ENCODE measurements at regions not wholly inside any gene's neighbourhood (a gene's known extent, or its start where the extent isn't known, plus 50 kb on each side); places are given as distances from the start of the nearest gene placed in this dataset.

DNA sequence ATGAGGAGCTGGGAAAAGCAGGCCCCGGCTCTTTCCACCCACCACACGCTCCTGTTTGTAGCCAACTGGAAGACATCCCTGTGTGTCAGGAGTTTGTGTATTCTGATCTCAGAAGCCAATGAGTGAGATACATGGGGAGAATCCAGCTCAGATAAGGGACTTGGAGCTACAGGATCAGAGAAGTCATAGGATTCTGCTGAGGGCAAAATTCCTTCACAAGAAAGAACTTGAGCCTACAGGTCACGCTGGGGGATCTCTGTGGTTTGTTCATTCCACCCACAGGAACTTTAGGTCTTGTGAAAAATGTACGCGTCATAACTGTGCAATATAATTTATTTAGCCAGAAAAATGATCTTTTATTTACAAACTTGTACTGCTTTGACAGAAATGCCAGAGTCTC, 80.1 kb upstream of the SMIM21 start:
- H3K27me3 Mint-ChIP-seq (ENCODE audit: unreplicated experiment) = no peaks in the 10 kb centered on the region
- no peak for DNase-seq

DNA sequence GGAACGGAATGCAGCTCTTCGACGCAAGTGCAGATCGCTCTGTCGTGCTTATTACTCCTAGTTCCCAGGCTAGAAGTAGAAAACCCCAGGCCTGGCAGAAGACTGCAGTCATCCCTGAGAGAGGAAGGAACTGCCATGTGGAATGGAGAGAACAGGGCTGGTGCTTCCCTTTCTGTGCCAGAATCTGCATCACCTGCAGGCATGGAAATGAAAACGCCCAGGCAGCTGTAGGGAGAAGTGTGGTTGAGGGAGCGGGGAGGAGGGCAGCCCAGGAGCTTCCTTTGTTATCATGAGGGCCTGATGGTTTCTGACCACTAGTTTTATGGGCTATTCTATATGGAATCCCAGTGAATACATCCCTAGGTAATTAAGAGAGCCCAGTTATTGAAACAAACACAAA, 79.4 kb upstream of the SMIM21 start:
- intact Hi-C loops (cut with micrococcal nuclease; ENCODE audit: unreplicated experiment) = no loop called here
- CTCF ChIA-PET = no interaction called here
- no peaks in the 10 kb centered on the region for H3K36me3 Mint-ChIP-seq (ENCODE audit: insufficient read depth, unreplicated experiment)

More for the DNA sequence above, 80.1 kb upstream of the SMIM21 start:
- H3K36me3 Mint-ChIP-seq (ENCODE audit: insufficient read depth, unreplicated experiment) = no peaks in the 10 kb centered on the region
- no TSS peak for BruUV-seq (replicated peaks)
- intact Hi-C loops (cut with micrococcal nuclease; ENCODE audit: unreplicated experiment) = no loop called here
- H3K27ac Mint-ChIP-seq (ENCODE audit: unreplicated experiment) = no peak overlapping the region
- no peaks in the 10 kb centered on the region for H3K9me3 Mint-ChIP-seq (ENCODE audit: low read depth, unreplicated experiment)
- CTCF ChIA-PET = no interaction called here
- TF ChIP-seq, protein P1, sequence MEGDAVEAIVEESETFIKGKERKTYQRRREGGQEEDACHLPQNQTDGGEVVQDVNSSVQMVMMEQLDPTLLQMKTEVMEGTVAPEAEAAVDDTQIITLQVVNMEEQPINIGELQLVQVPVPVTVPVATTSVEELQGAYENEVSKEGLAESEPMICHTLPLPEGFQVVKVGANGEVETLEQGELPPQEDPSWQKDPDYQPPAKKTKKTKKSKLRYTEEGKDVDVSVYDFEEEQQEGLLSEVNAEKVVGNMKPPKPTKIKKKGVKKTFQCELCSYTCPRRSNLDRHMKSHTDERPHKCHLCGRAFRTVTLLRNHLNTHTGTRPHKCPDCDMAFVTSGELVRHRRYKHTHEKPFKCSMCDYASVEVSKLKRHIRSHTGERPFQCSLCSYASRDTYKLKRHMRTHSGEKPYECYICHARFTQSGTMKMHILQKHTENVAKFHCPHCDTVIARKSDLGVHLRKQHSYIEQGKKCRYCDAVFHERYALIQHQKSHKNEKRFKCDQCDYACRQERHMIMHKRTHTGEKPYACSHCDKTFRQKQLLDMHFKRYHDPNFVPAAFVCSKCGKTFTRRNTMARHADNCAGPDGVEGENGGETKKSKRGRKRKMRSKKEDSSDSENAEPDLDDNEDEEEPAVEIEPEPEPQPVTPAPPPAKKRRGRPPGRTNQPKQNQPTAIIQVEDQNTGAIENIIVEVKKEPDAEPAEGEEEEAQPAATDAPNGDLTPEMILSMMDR (IDR thresholded peaks at IDR 0.05; ENCODE audit: unreplicated experiment) = no peak
- H3K4me1 Mint-ChIP-seq (ENCODE audit: low read depth, unreplicated experiment) = no peaks in the 10 kb centered on the region
- H3K4me3 Mint-ChIP-seq (ENCODE audit: low read depth, unreplicated experiment) = no peak overlapping the region

DNA sequence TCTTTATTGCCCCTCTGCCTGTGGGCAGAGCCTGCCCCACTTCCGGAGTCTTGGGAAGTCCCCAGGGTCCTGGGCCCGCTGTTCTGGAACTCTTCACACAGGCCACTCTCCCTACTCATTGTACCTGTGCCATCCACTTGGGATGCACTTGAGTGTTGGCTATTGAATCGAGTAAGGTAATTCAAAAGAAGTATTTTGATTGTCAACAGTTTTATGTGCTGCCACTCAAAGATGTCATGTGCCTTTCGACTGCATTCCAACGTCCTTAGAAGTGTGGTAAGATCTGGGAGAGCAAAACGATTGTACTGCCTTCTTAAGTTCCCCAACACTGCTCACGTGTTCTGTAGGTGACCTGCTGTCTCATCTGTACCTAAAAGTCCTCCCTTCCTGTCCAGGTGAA, 77.0 kb upstream of the SMIM21 start:
- no peak for DNase-seq
- TF ChIP-seq, protein P1 (IDR thresholded peaks at IDR 0.05; ENCODE audit: unreplicated experiment) = no peak
- Mint-ChIP-seq H3K27ac (ENCODE audit: unreplicated experiment) (no peak overlapping the region), H3K4me3 (ENCODE audit: low read depth, unreplicated experiment) (no peak overlapping the region), H3K36me3 (ENCODE audit: insufficient read depth, unreplicated experiment) (no peaks in the 10 kb centered on the region), H3K9me3 (ENCODE audit: low read depth, unreplicated experiment) (no peaks in the 10 kb centered on the region), H3K4me1 (ENCODE audit: low read depth, unreplicated experiment) (no peaks in the 10 kb centered on the region), H3K27me3 (ENCODE audit: unreplicated experiment) (no peaks in the 10 kb centered on the region)
- intact Hi-C loops (cut with micrococcal nuclease; ENCODE audit: unreplicated experiment) = no loop called here
- CTCF ChIA-PET = no interaction called here
- no TSS peak for BruUV-seq (replicated peaks)

More for the DNA sequence above, 79.4 kb upstream of the SMIM21 start:
- Mint-ChIP-seq H3K9me3 (ENCODE audit: low read depth, unreplicated experiment) (no peaks in the 10 kb centered on the region), H3K4me1 (ENCODE audit: low read depth, unreplicated experiment) (no peaks in the 10 kb centered on the region), H3K27ac (ENCODE audit: unreplicated experiment) (no peak overlapping the region), H3K27me3 (ENCODE audit: unreplicated experiment) (no peaks in the 10 kb centered on the region), H3K4me3 (ENCODE audit: low read depth, unreplicated experiment) (no peak overlapping the region)
- DNase-seq = no peak
- no TSS peak for BruUV-seq (replicated peaks)
- TF ChIP-seq, protein P1 (IDR thresholded peaks at IDR 0.05; ENCODE audit: unreplicated experiment) = no peak

DNA sequence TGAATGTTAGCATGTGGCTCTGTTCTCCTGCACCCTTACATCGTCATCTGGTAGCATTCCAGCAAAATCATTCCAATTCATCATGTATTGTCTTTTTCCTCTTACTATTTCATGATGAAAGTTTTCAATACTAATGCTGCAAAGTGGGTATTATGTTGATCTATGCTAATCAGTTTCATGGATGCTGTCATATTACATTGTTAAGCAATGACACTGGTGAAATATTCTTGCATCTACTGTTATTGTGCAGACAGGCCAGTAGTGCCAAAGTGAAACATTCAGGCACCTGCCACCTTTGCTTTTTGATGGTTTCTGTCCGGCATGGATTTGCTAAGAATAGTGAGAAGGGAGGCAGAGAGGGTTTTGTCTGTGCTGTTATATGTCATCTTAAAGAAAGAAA, 76.1 kb upstream of the SMIM21 start:
- no peaks in the 10 kb centered on the region for H3K4me1 Mint-ChIP-seq (ENCODE audit: low read depth, unreplicated experiment)
- intact Hi-C loops (cut with micrococcal nuclease; ENCODE audit: unreplicated experiment) = no loop called here
- BruUV-seq (replicated peaks) = no TSS peak
- H3K9me3 Mint-ChIP-seq (ENCODE audit: low read depth, unreplicated experiment) = no peaks in the 10 kb centered on the region
- TF ChIP-seq, protein P1 (IDR thresholded peaks at IDR 0.05; ENCODE audit: unreplicated experiment) = no peak
- H3K27ac Mint-ChIP-seq (ENCODE audit: unreplicated experiment) = no peak overlapping the region
- H3K4me3 Mint-ChIP-seq (ENCODE audit: low read depth, unreplicated experiment) = no peak overlapping the region
- no peaks in the 10 kb centered on the region for H3K27me3 Mint-ChIP-seq (ENCODE audit: unreplicated experiment)
- CTCF ChIA-PET = no interaction called here
- no peaks in the 10 kb centered on the region for H3K36me3 Mint-ChIP-seq (ENCODE audit: insufficient read depth, unreplicated experiment)
- no peak for DNase-seq

DNA sequence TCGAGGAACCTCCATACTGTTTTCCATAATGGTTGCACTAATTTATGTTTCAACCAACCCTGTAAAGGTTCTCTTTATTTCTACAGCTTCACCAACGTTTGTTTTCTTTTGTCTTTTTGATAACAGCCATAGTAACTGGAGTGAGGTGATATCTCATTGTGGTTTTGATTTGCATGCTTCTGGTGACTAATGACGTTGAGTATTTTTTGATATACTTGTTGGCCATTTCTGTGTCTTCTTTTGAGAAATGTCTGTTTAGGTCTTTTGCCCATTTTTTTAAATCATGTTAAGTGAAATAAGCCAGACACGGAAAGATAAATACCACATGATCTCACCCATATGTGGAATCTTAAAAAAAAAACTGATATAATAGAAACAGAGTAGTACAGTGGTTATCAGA, 74.8 kb upstream of the SMIM21 start:
- BruUV-seq (replicated peaks) = no TSS peak
- no peaks in the 10 kb centered on the region for H3K27me3 Mint-ChIP-seq (ENCODE audit: unreplicated experiment)
- no peak for DNase-seq
- no peaks in the 10 kb centered on the region for H3K4me1 Mint-ChIP-seq (ENCODE audit: low read depth, unreplicated experiment)
- TF ChIP-seq, protein P1 (IDR thresholded peaks at IDR 0.05; ENCODE audit: unreplicated experiment) = no peak
- intact Hi-C loops (cut with micrococcal nuclease; ENCODE audit: unreplicated experiment) = no loop called here
- H3K36me3 Mint-ChIP-seq (ENCODE audit: insufficient read depth, unreplicated experiment) = no peaks in the 10 kb centered on the region
- H3K9me3 Mint-ChIP-seq (ENCODE audit: low read depth, unreplicated experiment) = no peaks in the 10 kb centered on the region
- no peak overlapping the region for H3K4me3 Mint-ChIP-seq (ENCODE audit: low read depth, unreplicated experiment)
- CTCF ChIA-PET = no interaction called here
- H3K27ac Mint-ChIP-seq (ENCODE audit: unreplicated experiment) = no peak overlapping the region

Data from Calu3 (cell line).